ENCODE measurements at regions not wholly inside any gene's neighbourhood (a gene's known extent, or its start where the extent isn't known, plus 50 kb on each side); places are given as distances from the start of the nearest gene placed in this dataset.

DNA sequence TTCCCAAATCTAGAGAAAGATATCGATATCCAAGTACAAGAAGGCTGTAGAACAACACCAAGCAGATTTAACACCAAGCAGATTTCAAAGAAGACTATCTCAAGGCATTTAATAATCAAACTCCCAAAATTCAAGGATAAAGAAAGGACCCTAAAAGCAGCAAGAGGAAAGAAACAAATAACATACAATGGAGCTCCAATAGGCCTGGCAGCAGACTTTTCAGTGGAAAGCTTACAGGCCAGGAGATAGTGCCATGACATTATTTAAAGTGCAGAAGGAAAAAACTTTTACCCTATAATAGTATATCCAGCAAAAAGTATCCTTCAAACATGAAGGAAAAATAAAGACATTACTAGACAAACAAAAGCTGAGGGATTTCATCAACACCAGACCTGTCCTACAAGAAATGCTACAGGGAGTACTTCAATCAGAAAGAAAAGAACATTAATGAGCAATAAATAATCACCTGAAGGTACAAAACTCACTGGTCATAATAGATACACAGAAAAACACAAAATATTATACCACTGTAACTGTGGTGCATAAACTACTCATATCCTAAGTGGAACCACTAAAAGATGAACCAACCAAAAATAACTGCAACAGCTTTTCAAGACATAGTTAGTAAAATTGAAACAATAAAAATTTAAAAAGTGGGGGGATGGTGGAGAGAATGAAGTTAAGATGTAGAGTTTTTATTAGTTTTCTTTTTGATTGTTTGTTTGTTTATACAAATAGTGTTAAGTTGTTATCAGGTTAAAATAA lies 267.2 kb downstream of the AUH start:
- no peaks in the 10 kb centered on the region for H3K9me3 ChIP-seq
- DNase-seq (no peak), ATAC-seq (no peak)
- H3K27me3 ChIP-seq, result no peaks in the 10 kb centered on the region
- TF ChIP-seq, protein P1, sequence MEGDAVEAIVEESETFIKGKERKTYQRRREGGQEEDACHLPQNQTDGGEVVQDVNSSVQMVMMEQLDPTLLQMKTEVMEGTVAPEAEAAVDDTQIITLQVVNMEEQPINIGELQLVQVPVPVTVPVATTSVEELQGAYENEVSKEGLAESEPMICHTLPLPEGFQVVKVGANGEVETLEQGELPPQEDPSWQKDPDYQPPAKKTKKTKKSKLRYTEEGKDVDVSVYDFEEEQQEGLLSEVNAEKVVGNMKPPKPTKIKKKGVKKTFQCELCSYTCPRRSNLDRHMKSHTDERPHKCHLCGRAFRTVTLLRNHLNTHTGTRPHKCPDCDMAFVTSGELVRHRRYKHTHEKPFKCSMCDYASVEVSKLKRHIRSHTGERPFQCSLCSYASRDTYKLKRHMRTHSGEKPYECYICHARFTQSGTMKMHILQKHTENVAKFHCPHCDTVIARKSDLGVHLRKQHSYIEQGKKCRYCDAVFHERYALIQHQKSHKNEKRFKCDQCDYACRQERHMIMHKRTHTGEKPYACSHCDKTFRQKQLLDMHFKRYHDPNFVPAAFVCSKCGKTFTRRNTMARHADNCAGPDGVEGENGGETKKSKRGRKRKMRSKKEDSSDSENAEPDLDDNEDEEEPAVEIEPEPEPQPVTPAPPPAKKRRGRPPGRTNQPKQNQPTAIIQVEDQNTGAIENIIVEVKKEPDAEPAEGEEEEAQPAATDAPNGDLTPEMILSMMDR (IDR thresholded peaks at IDR 0.05), result no peak
- intact Hi-C loops (cut with DNase I), result no loop called here
- H3K4me3 ChIP-seq, result no peak overlapping the region
- H3K4me1 ChIP-seq, result no peaks in the 10 kb centered on the region
- H3K27ac ChIP-seq, result no peak overlapping the region
- no peaks in the 10 kb centered on the region for H3K36me3 ChIP-seq

GRCh38 chr9:91098203-91098850 lies 263.4 kb downstream of the AUH start:
- ATAC-seq (no peak), DNase-seq (no peak)
- intact Hi-C loops (cut with DNase I), result no loop called here
- H3K36me3 ChIP-seq, result no peaks in the 10 kb centered on the region
- no peak overlapping the region for H3K27ac ChIP-seq
- no peak overlapping the region for H3K4me3 ChIP-seq
- no peaks in the 10 kb centered on the region for H3K9me3 ChIP-seq
- TF ChIP-seq, protein P1 (IDR thresholded peaks at IDR 0.05), result no peak
- no peaks in the 10 kb centered on the region for H3K27me3 ChIP-seq
- H3K4me1 ChIP-seq, result peaks cover 18% of the 10 kb centered on the region

DNA sequence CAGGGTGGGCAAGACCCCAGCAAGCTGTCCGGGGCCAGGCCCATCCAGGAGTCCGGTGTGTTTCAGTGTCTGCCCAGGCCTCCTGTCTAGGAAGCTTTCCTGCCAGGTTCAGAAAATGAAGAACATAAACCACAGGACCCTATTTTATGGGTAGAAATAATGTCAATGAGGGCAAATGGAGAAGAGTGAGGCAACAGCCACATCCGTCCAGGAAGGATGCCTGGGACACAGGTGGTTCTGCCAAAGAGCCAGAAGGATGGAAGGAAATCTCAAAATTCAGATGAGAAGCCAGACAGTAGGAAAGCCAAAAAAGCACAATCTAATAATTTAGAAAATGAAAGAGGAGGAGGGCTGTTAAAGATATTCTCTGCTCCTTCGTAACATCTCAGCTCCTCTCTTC lies 262.3 kb downstream of the AUH start:
- Histone ChIP-seq H3K36me3 (no peaks in the 10 kb centered on the region), H3K4me1 (peaks cover 18% of the 10 kb centered on the region), H3K27me3 (no peaks in the 10 kb centered on the region), H3K27ac (no peak overlapping the region), H3K9me3 (no peaks in the 10 kb centered on the region), H3K4me3 (no peak overlapping the region)
- ATAC-seq, result no peak
- intact Hi-C loops (cut with DNase I), result no loop called here
- DNase-seq, result no peak
- TF ChIP-seq, protein P1 (IDR thresholded peaks at IDR 0.05), result no peak

DNA sequence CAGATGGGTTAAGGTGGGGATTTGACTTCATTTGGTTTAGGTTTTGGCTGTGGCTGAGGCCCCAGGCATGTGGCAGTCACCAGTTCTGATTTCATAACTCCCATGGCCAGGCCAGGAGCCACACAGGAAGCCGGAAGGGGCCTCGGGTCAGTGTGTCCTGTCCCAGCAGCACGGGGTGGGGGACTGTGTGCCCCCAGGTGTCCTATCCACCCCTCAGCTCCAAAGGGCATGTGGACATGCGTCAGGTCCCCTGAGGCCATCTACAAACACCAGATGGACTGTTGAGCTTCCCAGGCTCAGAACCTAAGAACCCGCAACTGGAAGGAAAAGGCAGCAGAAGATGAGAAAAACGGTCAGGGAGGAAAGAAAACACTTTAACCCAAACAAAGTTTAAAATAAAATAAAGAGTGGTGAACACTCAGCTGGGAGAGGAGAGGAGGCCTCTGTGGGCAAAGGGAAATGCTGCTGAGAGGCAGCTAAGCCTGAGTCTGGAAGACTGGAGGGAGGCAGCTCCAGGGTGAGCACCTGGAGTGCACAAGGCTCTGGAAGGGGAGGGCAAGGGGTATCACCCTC lies 260.8 kb downstream of the AUH start:
- TF ChIP-seq, protein P1 (IDR thresholded peaks at IDR 0.05), result no peak
- Histone ChIP-seq H3K4me1 (peaks cover 18% of the 10 kb centered on the region), H3K27me3 (no peaks in the 10 kb centered on the region), H3K9me3 (no peaks in the 10 kb centered on the region), H3K27ac (peak overlapping the region; percentile 55), H3K4me3 (no peak overlapping the region), H3K36me3 (no peaks in the 10 kb centered on the region)
- intact Hi-C loops (cut with DNase I), result no loop called here
- peak; percentile 44 for ATAC-seq
- DNase-seq, result no peak

DNA sequence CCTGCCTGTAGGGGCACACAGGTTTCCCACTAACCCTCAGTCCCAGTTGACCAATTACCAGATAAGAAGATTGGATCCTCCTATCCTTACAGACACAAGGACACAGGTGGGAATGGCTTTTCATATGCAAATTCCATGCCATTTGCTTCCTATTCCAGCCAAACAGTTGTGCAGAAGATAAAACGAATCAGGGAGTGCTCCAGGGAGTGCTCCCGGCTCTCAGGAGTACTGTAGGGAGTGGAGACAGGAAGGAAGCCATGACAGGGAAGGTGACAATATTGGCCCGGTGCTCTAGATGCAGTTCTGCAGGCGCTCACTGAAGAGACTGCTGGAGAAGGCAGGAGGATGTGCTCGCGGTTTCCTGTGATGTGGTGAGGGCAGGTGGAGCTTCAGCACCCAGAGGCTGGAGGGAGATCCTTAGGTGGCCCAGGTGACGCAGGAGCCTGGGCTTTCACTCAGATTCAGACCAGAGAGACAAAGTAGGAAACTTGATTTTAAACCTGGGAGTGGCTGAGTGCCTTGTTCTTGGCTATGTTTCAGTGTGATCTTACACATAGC lies 260.0 kb downstream of the AUH start:
- H3K4me1 ChIP-seq, result peaks cover 18% of the 10 kb centered on the region
- ATAC-seq, result no peak
- H3K9me3 ChIP-seq, result no peaks in the 10 kb centered on the region
- TF ChIP-seq, protein P1 (IDR thresholded peaks at IDR 0.05), result no peak
- no peak for DNase-seq
- no peak overlapping the region for H3K4me3 ChIP-seq
- H3K27ac ChIP-seq, result no peak overlapping the region
- H3K36me3 ChIP-seq, result no peaks in the 10 kb centered on the region
- intact Hi-C loops (cut with DNase I), result no loop called here
- H3K27me3 ChIP-seq, result no peaks in the 10 kb centered on the region
